Caco-2 (cell line): ENCODE measurements at regions not wholly inside any gene's neighbourhood (a gene's known extent, or its start where the extent isn't known, plus 50 kb on each side); places are given as distances from the start of the nearest gene placed in this dataset.
"Not testable (repeated sequence)": the region's sequence is repeated elsewhere in the genome, so short reads cannot be mapped to it uniquely, and the experiment has no call there.

Source experiments
- BruUV-seq: library from RNA; stranded (reverse); fragments of 400-500 nt; replicated peaks from 2 replicates; lab custom pipeline; 2021; lab: Mats Ljungman, UMichigan
- CTCF ChIA-PET: fragments of 300-600 bp; sonication (Branson Sonifier 250); formaldehyde crosslinking; loops from one replicate; lab custom pipeline; 2022; ENCODE audit warnings: antibody characterized with exemption; lab: Charles Lee
- POLR2A ChIA-PET: fragments of 300-600 bp; sonication (Branson Sonifier 250); formaldehyde crosslinking; loops from one replicate; lab custom pipeline; 2022; ENCODE audit warnings: antibody characterized with exemption; lab: Charles Lee
- DNase-seq, 2 experiments: peaks; one replicate each; pipeline versions ENCODE4 v3.0.0 to v3.0.0-alpha.2; 2020 to 2022
- H3K27me3 ChIP-seq: replicated peaks from 2 replicates; pipeline ENCODE4 v1.6.0; 2011; ENCODE audit warnings: low read length; ENCODE audit not compliant: control insufficient read depth, insufficient read depth
- H3K36me3 ChIP-seq: 2 replicates; pipeline ENCODE4 v1.5.1; 2011; ENCODE audit warnings: low read length; ENCODE audit not compliant: control insufficient read depth, insufficient read depth
- H3K4me1 ChIP-seq: fragments of 250-450 bp; sonication (Bioruptor Pico); 2 replicates; pipeline ENCODE4 v1.5.1; 2020; ENCODE audit warnings: mild to moderate bottlenecking
- H3K4me3 ChIP-seq: 2 replicates; pipeline ENCODE4 v1.5.1; 2011; ENCODE audit warnings: low read depth, mild to moderate bottlenecking, control low read depth, low read length
- H3K9me3 ChIP-seq: fragments of 250-450 bp; sonication (Bioruptor Pico); 2 replicates; pipeline ENCODE4 v1.5.1; 2020; ENCODE audit warnings: mild to moderate bottlenecking, moderate library complexity
- H3K27ac Mint-ChIP-seq: one replicate; pipeline ENCODE4 v1.8.0; 2022; ENCODE audit warnings: mixed read lengths; ENCODE audit not compliant: unreplicated experiment
- H3K27me3 Mint-ChIP-seq: one replicate; pipeline ENCODE4 v1.8.0; 2022; ENCODE audit warnings: mixed read lengths; ENCODE audit not compliant: insufficient read depth, unreplicated experiment
- H3K36me3 Mint-ChIP-seq: one replicate; pipeline ENCODE4 v1.8.0; 2022; ENCODE audit warnings: mild to moderate bottlenecking, mixed read lengths; ENCODE audit not compliant: insufficient read depth, unreplicated experiment
- H3K4me1 Mint-ChIP-seq: one replicate; pipeline ENCODE4 v1.8.0; 2022; ENCODE audit warnings: low read depth, mixed read lengths; ENCODE audit not compliant: unreplicated experiment
- H3K4me3 Mint-ChIP-seq: one replicate; pipeline ENCODE4 v1.8.0; 2022; ENCODE audit warnings: mild to moderate bottlenecking, moderate library complexity, mixed read lengths; ENCODE audit not compliant: unreplicated experiment
- H3K9me3 Mint-ChIP-seq: one replicate; pipeline ENCODE4 v1.8.0; 2022; ENCODE audit warnings: mixed read lengths; ENCODE audit not compliant: unreplicated experiment
- CTCF ChIP-seq, 2 experiments: fragments of 200-600 bp in 1 of 2; IDR thresholded peaks; 1 replicate in 1 of 2; 2 replicates in 1 of 2; pipeline versions ENCODE4 v1.5.1 to v1.8.0; 2011 to 2022; ENCODE audit warnings: antibody characterized with exemption in 1 of 2, control low read depth in 1 of 2, inconsistent platforms in 1 of 2, low read depth in 1 of 2, low read length in 1 of 2, mild to moderate bottlenecking in 1 of 2, moderate library complexity in 1 of 2; ENCODE audit not compliant: insufficient read depth in 1 of 2, severe bottlenecking in 1 of 2, unreplicated experiment in 1 of 2
- intact Hi-C: fragments of 100-400 bp; cut with micrococcal nuclease; formaldehyde crosslinking; loops from one replicate; pipeline ENCODE4 v1.10.0; 2022; ENCODE audit not compliant: unreplicated experiment

- Histone ChIP-seq H3K4me3 (no peak overlapping the region), H3K36me3 (no peaks in the 10 kb centered on the region), H3K27me3 (no peaks in the 10 kb centered on the region), H3K9me3 (no peaks in the 10 kb centered on the region), H3K4me1 (no peaks in the 10 kb centered on the region)
- BruUV-seq: no TSS peak
- intact Hi-C loops: no loop called here
- no peak overlapping the region for H3K27ac Mint-ChIP-seq
- no peaks in the 10 kb centered on the region for H3K9me3 Mint-ChIP-seq
- POLR2A ChIA-PET: no interaction called here
- DNase-seq: no peak
- TF ChIP-seq CTCF (IDR thresholded peaks at IDR 0.05; ENCODE audit: insufficient read depth in 1 of 2, low read depth in 1 of 2, low read length in 1 of 2, severe bottlenecking in 1 of 2, unreplicated experiment in 1 of 2): no peak
- CTCF ChIA-PET: no interaction called here
- H3K36me3 Mint-ChIP-seq: no peaks in the 10 kb centered on the region
- no peaks in the 10 kb centered on the region for H3K4me1 Mint-ChIP-seq
- H3K27me3 Mint-ChIP-seq: no peaks in the 10 kb centered on the region
- H3K4me3 Mint-ChIP-seq: no peak overlapping the region
These were observed 83.3 kb upstream of the IGFBPL1 start for GRCh38 chr9:38507587-38507986.

GRCh38 chr9:38500171-38500570, 75.9 kb upstream of the IGFBPL1 start:
- BruUV-seq, H3K27ac Mint-ChIP-seq, H3K4me3 Mint-ChIP-seq, H3K36me3 Mint-ChIP-seq, H3K4me3 ChIP-seq, H3K4me1 ChIP-seq, H3K9me3 ChIP-seq, H3K27me3 Mint-ChIP-seq, H3K9me3 Mint-ChIP-seq, H3K27me3 ChIP-seq, intact Hi-C loops, POLR2A ChIA-PET, H3K36me3 ChIP-seq, CTCF ChIA-PET: not testable (repeated sequence)
- peak; percentile 36 to 58 for DNase-seq
- H3K4me1 Mint-ChIP-seq: peaks cover 25% of the 10 kb centered on the region

GRCh38 chr9:38498551-38498950, 74.3 kb upstream of the IGFBPL1 start:
- BruUV-seq, H3K4me3 ChIP-seq, H3K9me3 Mint-ChIP-seq, H3K4me3 Mint-ChIP-seq, POLR2A ChIA-PET, H3K9me3 ChIP-seq, H3K27me3 Mint-ChIP-seq, H3K36me3 Mint-ChIP-seq, DNase-seq, H3K27me3 ChIP-seq, CTCF ChIA-PET, H3K4me1 ChIP-seq, H3K36me3 ChIP-seq: not testable (repeated sequence)
- Mint-ChIP-seq H3K4me1 (peaks cover 25% of the 10 kb centered on the region), H3K27ac (peak overlapping the region; percentile 40)
- intact Hi-C loops: loop anchor here (10.0 kb wide), 1 partner anchor 54 kb away; no protein-coding TSS in a partner anchor

GRCh38 chr9:38489057-38489456, 64.8 kb upstream of the IGFBPL1 start:
- CTCF ChIA-PET: no interaction called here

More at GRCh38 chr9:38489057-38489456, 64.8 kb upstream of the IGFBPL1 start:
- Histone ChIP-seq H3K4me3 (no peak overlapping the region), H3K9me3 (no peaks in the 10 kb centered on the region), H3K36me3 (no peaks in the 10 kb centered on the region), H3K4me1 (no peaks in the 10 kb centered on the region), H3K27me3 (no peaks in the 10 kb centered on the region)
- Mint-ChIP-seq H3K9me3 (no peaks in the 10 kb centered on the region), H3K27ac (no peak overlapping the region), H3K4me1 (no peaks in the 10 kb centered on the region), H3K27me3 (no peaks in the 10 kb centered on the region), H3K4me3 (no peak overlapping the region), H3K36me3 (no peaks in the 10 kb centered on the region)
- BruUV-seq: no TSS peak
- TF ChIP-seq CTCF (IDR thresholded peaks at IDR 0.05; ENCODE audit: insufficient read depth in 1 of 2, low read depth in 1 of 2, low read length in 1 of 2, severe bottlenecking in 1 of 2, unreplicated experiment in 1 of 2): no peak
- POLR2A ChIA-PET: no interaction called here
- no peak for DNase-seq
- intact Hi-C loops: no loop called here
